Right lobe of liver (tissue), 4 donors: ENCODE measurements at regions not wholly inside any gene's neighbourhood (a gene's known extent, or its start where the extent isn't known, plus 50 kb on each side); places are given as distances from the start of the nearest gene placed in this dataset.

Experiments used
- CTCF ChIP-seq, 4 donors: fragments of 200-600 bp in 3 of 4; fragments of 450-650 bp in 1 of 4; IDR thresholded peaks; one replicate each; pipeline versions ENCODE4 v1.5.1 to v1.8.0; 2016 to 2022; ENCODE audit warnings: antibody characterized with exemption in 4 of 4, mild to moderate bottlenecking in 2 of 4
- POLR2A ChIP-seq: fragments of 450-650 bp; IDR thresholded peaks from one replicate; pipeline ENCODE4 v1.6.1; 2017; ENCODE audit warnings: antibody characterized with exemption, mild to moderate bottlenecking
- donor health status: DM: no; HTN: no; CAD: no.
- donor health status: DM: no; HTN: no; CAD: no.
- donor health status: DM: no; HTN: yes; CAD: no.

GRCh38 chr6:118736440-118736839 lies 85.0 kb upstream of the CEP85L start:
- TF ChIP-seq POLR2A (no peak), CTCF (IDR thresholded peaks at IDR 0.05) (no peak)
